NCI-H128 (cell line): ENCODE measurements at regions not wholly inside any gene's neighbourhood (a gene's known extent, or its start where the extent isn't known, plus 50 kb on each side); places are given as distances from the start of the nearest gene placed in this dataset.

Source experiments
- DNase-seq: peaks from one replicate; lab custom pipeline; 2025; ENCODE audit not compliant: unreplicated experiment; lab: John Stamatoyannopoulos, UW

DNA sequence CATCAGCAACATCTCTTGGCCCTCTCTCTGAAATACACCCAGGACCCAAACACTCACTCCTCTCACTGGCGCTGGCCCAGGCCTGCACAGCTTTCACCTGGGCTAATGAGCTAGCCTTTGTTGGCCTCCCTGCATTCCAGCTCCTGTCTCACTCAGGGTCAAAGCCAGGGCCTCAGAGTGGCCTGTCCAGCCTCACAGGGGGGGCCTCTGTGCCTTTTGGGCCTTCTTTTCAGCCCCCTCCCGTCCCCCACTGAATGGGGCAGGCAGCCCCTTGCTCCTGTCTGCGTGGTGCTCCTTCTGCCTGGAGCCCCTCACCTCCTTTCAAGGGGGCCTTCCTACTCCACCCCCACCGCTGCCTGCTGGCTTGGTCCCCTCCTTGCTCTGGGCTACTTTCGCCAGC lies 59.0 kb upstream of the PRR23E start:
- DNase-seq, result no peak

DNA sequence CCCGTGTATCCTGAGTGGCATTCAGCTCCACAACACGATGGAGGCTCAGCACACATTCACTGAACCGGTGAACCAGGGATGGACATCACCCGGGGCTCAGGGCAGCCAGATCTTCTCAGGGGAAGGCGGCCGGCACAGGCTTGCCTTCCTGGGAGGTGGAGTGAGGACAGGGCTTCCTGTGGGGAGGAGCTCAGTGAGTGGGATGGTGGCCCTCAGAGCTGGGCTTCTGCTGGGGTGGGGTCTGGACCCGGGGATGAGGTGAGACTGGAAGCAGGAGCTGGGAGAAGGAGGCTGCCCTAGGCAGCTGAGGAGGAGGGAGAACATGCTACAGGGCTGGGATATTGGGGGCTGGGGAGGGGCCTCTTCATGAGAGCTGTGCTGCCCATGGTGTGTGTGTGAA lies 58.5 kb upstream of the PRR23E start:
- DNase-seq, result no peak

DNA sequence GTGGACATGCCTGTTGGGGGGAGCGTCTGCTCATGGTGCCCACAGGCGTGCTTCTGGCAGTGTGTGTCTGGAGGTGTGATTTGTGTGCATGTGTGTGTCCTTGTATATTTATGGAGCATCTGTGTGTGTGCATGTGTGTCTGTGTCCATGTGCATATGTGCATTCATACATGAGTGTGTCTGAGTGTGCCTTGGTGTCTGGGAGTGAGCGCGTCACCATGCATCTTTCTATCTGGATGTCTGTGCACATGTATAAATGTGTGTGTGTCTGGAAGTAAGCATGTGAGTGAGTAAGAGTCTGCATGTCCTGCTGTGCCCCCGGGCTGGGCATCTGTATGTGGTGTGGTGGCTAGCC lies 58.1 kb upstream of the PRR23E start:
- no peak for DNase-seq

DNA sequence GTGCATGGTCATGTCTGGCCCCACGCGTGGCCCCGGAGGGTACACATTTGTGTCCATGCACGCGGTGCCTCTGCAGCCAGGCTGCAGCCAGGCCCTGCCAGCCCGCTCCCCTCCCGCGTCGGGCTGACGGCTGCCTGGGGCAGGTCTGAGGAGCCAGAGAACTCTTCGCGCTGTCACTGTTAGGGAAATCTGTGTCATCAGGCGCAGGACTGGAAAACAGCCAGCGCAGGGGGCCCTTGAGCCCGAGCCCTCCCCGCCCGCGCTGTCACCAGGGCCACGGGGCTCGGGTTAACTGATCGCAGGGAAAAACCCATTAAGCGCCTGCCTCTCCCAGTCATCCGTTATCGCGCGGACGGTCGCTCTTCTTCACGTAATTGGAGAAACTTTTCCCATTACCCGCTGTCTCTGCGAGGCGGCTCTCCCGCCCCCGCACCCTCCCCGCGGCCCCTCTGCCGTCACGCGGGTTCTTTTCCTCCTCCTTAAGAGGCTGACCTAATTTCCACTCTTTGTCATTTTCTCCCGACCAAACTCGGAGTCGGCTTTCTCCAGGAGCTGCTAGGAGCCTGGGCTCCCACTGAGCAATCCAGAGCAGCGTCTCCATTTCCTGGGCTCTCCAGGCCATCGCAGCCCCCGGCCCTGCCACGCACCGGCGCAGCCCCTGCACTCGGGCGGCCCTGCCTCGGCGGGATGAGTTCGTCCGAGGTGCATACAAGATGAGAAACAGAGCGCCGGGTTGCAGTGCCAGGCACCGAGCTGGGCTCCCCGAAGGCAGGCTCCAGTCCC lies 57.5 kb upstream of the PRR23E start:
- DNase-seq, result peak; percentile 79

DNA sequence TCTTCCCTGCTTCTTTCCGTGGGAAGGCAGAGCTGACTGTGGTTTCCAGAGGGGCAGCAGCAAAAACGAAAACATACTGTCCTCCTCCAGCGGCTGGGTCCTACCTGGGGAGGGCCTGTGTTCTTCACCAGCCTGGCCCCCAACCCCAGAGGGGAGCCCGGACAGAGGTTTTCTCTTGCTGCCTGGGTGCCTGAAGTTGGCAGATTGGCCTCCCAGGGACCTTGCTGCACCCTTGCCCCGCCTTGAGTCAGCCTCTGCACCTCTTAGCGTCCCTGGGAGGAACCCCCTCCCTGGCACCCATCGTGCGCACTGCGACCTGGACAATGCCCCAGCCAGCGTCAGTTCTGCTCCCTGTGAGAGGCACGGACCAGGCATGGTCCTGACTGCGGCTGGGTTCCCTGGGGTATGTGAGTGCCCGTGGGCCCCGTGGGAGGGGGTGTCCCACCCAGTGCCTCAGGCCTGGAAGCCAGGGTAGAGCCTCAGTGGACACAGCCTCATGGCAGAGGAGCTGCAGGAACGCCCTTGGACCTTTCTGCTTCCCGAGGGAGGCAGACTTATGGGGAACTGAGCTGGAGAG lies 56.8 kb upstream of the PRR23E start:
- DNase-seq, result no peak

DNA sequence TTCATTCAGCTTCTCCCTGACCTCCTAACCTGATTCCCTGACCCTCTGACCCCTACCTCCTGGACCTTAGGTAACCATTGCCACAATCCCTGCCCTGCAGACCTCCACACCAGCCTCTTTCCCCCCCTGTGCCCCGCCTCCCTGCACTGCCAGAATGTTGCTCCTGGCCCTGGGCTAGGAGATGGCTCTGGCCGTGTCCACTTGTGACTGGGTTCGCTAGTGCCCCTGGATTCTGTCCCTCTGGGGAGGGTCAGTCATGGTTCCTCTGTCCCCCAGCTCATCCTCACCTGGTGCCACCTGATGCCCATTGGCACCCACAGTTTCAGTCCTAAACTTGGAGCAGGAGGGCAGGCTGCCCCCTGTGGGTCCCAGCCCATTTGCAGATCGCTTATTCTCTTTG lies 56.2 kb upstream of the PRR23E start:
- no peak for DNase-seq

DNA sequence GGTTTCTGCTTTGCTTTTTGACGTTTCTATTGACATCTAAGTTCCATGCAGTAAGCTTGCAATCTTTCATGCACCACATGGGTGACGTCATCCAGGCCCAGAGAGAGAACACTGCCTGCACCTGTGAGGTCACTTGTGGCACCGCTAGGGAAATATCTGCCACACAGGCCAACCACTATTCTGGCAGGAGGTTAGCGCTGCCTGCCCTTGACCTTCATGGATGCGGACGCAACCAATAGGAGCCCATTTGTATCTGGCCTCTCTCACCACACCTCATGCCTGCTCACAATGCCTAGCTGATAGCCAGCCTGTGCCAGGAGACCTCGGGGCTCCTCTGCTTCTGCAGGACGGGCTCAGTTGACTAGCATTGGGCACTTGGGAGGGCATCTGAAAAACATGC lies 55.8 kb upstream of the PRR23E start:
- no peak for DNase-seq

DNA sequence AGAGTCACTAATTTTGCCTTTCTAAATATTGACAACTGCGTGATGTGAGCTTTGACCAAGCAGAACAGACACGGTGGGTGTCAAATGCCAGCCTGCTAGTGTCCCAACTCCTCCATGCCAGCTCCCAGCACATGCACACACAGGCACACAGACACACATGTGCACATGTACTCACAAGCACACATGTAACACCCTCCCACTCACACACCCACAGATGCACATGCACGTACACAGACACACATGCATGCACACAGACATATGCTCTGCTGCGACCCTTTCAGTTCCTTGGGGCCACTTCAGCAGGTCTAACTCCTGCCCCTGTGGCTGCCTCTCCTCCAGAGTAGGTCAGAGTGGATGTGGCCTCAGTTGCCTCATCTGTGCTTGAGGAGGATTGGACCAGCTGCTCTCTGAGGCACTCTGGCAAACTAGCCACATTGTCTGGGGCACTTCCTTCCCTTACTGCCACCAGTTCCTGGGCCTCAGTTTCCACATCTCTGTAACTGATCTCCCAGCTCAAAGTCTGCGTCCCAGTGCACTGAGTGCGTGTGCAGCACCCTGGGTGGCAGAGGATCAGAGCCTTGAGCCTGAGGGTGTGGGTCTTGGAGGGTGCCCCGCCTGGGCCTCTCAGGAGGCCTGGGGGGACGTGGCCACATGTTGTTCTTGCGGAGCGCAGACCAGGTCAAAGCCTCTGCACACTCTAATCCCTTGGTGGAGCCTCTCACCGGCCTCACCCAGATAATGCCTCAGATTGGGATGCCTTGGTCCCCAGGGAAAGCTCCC lies 55.0 kb upstream of the PRR23E start:
- DNase-seq, result no peak

DNA sequence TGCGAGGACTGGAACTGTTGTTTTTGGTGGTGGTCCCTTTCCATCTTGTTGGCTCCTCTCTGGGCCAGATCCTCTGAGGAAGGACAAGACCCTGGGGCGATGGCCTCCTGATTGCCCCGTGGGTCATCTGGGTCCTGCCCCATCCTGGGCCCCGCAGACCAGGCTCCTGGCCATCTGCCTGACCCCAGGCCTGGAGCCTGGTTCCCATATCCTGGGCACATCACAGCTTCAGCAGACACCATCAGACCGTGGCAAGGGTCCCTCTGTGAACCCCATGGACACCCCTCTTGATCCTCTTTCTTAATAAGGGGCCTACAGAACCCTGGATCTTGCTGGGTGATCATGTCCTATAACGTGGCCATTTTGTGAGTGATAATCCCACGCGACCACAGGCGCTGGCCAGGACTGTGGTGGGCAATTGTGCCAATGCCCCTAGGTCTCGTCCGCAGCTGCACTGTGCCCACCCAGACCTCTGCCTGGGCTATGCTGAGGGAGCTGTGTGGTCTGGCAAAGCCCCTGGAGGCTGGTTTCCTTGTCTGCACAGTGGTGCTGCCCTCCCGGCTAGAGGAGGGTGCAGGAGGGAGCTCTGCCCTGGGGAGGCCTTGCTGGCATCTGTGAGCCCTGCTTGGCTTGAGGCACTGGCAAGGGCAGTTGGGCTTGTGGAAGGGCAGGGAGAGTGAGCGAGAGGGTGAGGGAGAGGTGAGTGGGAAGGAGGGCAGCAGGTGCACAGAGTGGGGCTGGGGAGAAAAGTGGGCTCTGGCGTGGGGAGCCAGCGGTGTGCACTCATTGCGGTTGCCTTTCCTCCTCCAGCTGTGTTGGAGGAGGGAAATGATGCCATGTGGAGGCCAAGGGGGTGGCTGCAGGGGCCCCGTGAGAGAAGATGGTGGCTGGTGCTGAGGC lies 53.1 kb upstream of the PRR23E start:
- DNase-seq, result no peak

DNA sequence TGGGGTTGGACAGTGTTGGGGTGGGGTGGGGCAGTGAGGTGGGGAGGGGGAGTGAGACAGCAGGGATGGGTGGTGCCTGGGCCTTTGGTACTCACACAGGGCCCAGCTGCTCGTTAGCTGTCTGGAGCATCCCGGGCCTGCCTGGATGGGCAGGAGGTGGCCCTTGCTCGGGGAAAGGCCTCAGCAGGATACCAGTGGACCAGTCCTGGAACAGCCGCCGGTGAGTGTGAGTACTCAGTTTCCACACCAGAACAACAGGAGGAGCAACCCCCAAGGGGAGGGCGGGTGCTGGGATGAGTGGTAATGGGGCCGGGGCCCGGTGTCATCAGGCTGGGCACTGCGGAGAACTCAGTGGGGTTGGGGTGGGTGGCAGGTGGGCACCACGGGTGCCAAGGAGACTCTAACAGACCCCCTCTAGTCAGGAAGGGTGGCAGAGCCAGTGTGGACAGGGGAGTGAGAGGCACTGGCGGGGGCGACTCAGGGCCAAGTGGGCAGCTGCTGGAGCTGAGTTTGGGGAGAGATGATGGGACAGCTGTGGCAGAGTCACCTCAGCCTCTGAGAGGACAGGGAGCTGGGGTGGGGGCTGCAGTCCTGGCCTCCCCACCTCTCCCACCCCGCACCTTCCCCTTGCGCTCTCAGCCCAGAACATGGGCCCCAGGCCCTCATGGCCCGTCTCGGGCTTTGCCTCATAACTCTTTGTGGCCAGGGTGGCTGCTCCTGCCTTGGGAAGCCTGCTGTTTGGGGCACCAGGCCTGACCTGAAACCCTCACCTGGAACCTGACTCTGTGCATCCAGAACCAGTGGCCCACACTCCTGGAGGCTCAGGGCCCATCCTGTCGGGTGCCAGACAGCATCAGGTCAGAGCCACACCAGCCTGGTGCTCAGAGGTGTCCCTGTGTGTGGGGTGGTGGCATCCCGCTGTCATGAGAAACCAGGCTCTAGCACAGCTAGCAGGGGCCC lies 52.1 kb upstream of the PRR23E start:
- DNase-seq, result no peak

DNA sequence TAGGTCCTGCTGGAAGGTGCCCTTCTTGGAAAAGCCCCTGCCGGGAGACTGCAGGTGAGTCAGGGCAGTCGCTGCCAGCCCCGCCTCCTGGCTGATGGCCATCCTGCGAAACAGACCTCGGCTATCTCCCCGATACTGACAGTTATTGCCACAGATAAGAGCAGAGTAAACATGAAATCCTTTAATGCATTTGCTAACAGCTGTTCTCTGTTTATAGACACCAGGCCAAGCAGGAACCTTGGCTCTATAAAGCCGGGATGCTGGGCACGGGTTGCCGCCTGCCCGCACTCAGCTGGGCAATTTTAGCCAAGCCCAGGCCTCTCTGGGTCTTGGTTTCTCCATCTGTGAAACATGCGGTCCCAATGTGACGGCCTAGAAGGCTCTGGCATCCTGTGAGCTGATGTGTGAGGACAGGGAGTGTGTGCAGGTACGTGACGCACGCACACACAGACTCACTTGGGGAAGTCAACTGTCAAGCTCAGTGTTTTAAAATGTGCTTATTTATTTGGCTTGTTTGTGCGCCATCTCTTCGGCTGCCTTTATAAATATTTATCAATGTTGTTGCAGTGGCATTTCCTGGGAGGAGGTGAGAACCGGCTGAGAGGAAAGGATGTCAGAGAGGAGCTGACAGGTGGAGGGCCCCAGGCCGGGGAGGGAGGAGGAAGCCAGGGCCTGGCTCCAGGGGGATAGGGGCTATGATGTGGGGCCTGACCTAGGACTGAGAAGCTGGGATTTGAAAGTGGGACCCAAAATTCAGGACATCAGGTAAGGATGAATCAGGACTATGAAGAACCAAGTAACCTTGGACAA lies 50.8 kb upstream of the PRR23E start:
- peak; percentile 86 for DNase-seq
